PC-3 (cell line): ENCODE measurements at regions not wholly inside any gene's neighbourhood (a gene's known extent, or its start where the extent isn't known, plus 50 kb on each side); places are given as distances from the start of the nearest gene placed in this dataset.

Experiments
- EZH2 ChIP-seq: fragments of 300-600 bp; sonication (generic); IDR thresholded peaks from one replicate; pipeline ENCODE4 v1.6.1; 2017; ENCODE audit warnings: antibody characterized with exemption, mild to moderate bottlenecking, low read length; ENCODE audit not compliant: unreplicated experiment
- EZH2phosphoT487 ChIP-seq: fragments of 300-600 bp; sonication (generic); IDR thresholded peaks from 2 replicates; pipeline ENCODE4 v1.6.1; 2018; ENCODE audit warnings: mild to moderate bottlenecking, antibody characterized with exemption, low read length, borderline replicate concordance
- TF ChIP-seq, protein P1 (sequence below): fragments of 300-600 bp; sonication (generic); conservative IDR thresholded peaks from 2 replicates; pipeline ENCODE4 v1.5.1; 2017; ENCODE audit warnings: antibody characterized with exemption, low read depth, mild to moderate bottlenecking, low read length

DNA sequence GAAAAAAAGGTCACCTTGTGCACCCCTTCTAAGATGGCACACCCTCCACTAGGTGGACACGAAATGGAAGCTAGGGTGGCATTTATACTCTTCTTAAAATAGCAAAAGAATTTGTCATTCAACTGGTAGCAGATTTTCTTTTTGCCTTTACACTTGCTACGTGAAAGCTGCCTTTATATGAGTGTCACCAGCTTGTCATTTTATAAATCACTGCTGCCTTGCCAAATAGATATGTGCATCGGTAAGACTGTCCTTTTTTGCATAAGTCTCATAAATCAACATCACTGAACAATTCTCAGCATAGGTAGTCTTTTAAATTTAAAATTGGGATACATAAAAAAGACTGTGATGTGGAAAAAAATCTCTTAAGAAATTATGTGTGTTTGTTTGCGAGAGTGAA, 764.1 kb downstream of the TDRD15 start:
- TF ChIP-seq, protein P1, sequence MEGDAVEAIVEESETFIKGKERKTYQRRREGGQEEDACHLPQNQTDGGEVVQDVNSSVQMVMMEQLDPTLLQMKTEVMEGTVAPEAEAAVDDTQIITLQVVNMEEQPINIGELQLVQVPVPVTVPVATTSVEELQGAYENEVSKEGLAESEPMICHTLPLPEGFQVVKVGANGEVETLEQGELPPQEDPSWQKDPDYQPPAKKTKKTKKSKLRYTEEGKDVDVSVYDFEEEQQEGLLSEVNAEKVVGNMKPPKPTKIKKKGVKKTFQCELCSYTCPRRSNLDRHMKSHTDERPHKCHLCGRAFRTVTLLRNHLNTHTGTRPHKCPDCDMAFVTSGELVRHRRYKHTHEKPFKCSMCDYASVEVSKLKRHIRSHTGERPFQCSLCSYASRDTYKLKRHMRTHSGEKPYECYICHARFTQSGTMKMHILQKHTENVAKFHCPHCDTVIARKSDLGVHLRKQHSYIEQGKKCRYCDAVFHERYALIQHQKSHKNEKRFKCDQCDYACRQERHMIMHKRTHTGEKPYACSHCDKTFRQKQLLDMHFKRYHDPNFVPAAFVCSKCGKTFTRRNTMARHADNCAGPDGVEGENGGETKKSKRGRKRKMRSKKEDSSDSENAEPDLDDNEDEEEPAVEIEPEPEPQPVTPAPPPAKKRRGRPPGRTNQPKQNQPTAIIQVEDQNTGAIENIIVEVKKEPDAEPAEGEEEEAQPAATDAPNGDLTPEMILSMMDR: no peak
- TF ChIP-seq EZH2: no peak
- no peak for TF ChIP-seq EZH2phosphoT487
